Trophoblast cell (in vitro differentiated cells and primary cell): ENCODE measurements at regions not wholly inside any gene's neighbourhood (a gene's known extent, or its start where the extent isn't known, plus 50 kb on each side); places are given as distances from the start of the nearest gene placed in this dataset.

Source experiments
- DNase-seq, 2 donors: peaks; one replicate each; pipeline ENCODE4 v3.0.0-alpha.2; 2016
- H2AFZ ChIP-seq: 2 replicates; pipeline ENCODE4 v1.6.1; 2013; ENCODE audit warnings: low read length, moderate library complexity, mild to moderate bottlenecking; ENCODE audit not compliant: insufficient read depth, poor library complexity
- H2AK5ac ChIP-seq: 2 replicates; pipeline ENCODE4 v1.6.1; 2013; ENCODE audit warnings: mild to moderate bottlenecking, low read length
- H2BK120ac ChIP-seq: 2 replicates; pipeline ENCODE4 v1.6.1; 2013; ENCODE audit warnings: low read length, mild to moderate bottlenecking, moderate library complexity; ENCODE audit not compliant: insufficient read depth, poor library complexity
- H2BK12ac ChIP-seq: 2 replicates; pipeline ENCODE4 v1.6.1; 2013; ENCODE audit warnings: mild to moderate bottlenecking, low read length, moderate library complexity
- H2BK5ac ChIP-seq: 2 replicates; pipeline ENCODE4 v1.6.1; 2013; ENCODE audit warnings: low read length, low read depth, moderate library complexity, mild to moderate bottlenecking; ENCODE audit not compliant: poor library complexity
- H3K14ac ChIP-seq: 2 replicates; pipeline ENCODE4 v1.6.1; 2013; ENCODE audit warnings: mild to moderate bottlenecking, low read length
- H3K18ac ChIP-seq: 2 replicates; pipeline ENCODE4 v1.6.1; 2013; ENCODE audit warnings: mild to moderate bottlenecking, low read length
- H3K23ac ChIP-seq: 2 replicates; pipeline ENCODE4 v1.6.1; 2013; ENCODE audit warnings: low read length
- H3K27ac ChIP-seq: 2 replicates; pipeline ENCODE4 v1.5.1; 2013; ENCODE audit warnings: low read depth, mild to moderate bottlenecking, inconsistent platforms, low read length, moderate library complexity
- H3K27me3 ChIP-seq: 2 replicates; pipeline ENCODE4 v1.6.1; 2013; ENCODE audit warnings: inconsistent platforms, mild to moderate bottlenecking, low read length, moderate library complexity; ENCODE audit not compliant: insufficient read depth
- H3K36me3 ChIP-seq, 2 experiments: 1 replicate in 1 of 2; 2 replicates in 1 of 2; pipeline ENCODE4 v1.6.1; 2013; ENCODE audit warnings: low read length in 2 of 2, mild to moderate bottlenecking in 2 of 2, moderate library complexity in 1 of 2; ENCODE audit not compliant: insufficient read depth in 2 of 2, control insufficient read depth in 1 of 2
- H3K4ac ChIP-seq: 2 replicates; pipeline ENCODE4 v1.6.1; 2013; ENCODE audit warnings: low read depth, mild to moderate bottlenecking, low read length, moderate library complexity
- H3K4me1 ChIP-seq, 2 experiments: 1 replicate in 1 of 2; 2 replicates in 1 of 2; pipeline ENCODE4 v1.6.1; 2013; ENCODE audit warnings: low read length in 2 of 2, mild to moderate bottlenecking in 2 of 2, moderate library complexity in 1 of 2; ENCODE audit not compliant: insufficient read depth in 2 of 2, control insufficient read depth in 1 of 2
- H3K4me2 ChIP-seq: 2 replicates; pipeline ENCODE4 v1.6.1; 2013; ENCODE audit warnings: inconsistent platforms, mild to moderate bottlenecking, low read length, moderate library complexity
- H3K4me3 ChIP-seq: 2 replicates; pipeline ENCODE4 v1.5.1; 2013; ENCODE audit warnings: mild to moderate bottlenecking, low read depth, low read length, inconsistent platforms
- H3K79me1 ChIP-seq: one replicate; pipeline ENCODE4 v1.6.1; 2013; ENCODE audit warnings: low read length
- H3K79me2 ChIP-seq: 2 replicates; pipeline ENCODE4 v1.6.1; 2013; ENCODE audit warnings: low read length, mild to moderate bottlenecking; ENCODE audit not compliant: control insufficient read depth, insufficient read depth, poor library complexity
- H3K9ac ChIP-seq: 2 replicates; pipeline ENCODE4 v1.6.1; 2013; ENCODE audit warnings: mild to moderate bottlenecking, low read length
- H3K9me3 ChIP-seq: 2 replicates; pipeline ENCODE4 v1.6.1; 2013; ENCODE audit warnings: low read depth, mild to moderate bottlenecking, control low read depth, inconsistent platforms, low read length; ENCODE audit not compliant: insufficient read depth
- H4K12ac ChIP-seq: 2 replicates; pipeline ENCODE4 v1.6.1; 2013; ENCODE audit warnings: low read depth, mild to moderate bottlenecking, low read length, moderate library complexity
- H4K8ac ChIP-seq: 2 replicates; pipeline ENCODE4 v1.6.1; 2013; ENCODE audit warnings: low read depth, mild to moderate bottlenecking, low read length, moderate library complexity
- H4K91ac ChIP-seq: one replicate; pipeline ENCODE4 v1.6.1; 2013; ENCODE audit warnings: low read depth, mild to moderate bottlenecking, low read length, moderate library complexity
- WGBS: extraction: QIAGEN DNeasy Blood & Tissue Kit; methylation state at CpG from one replicate; pipeline ENCODE4 v1.1.7; 2013; ENCODE audit warnings: missing lambda C conversion rate; ENCODE audit not compliant: insufficient read length, insufficient coverage; ENCODE audit errors: extremely low coverage; 5-methylcytosine and 5-hydroxymethylcytosine counted together

DNA sequence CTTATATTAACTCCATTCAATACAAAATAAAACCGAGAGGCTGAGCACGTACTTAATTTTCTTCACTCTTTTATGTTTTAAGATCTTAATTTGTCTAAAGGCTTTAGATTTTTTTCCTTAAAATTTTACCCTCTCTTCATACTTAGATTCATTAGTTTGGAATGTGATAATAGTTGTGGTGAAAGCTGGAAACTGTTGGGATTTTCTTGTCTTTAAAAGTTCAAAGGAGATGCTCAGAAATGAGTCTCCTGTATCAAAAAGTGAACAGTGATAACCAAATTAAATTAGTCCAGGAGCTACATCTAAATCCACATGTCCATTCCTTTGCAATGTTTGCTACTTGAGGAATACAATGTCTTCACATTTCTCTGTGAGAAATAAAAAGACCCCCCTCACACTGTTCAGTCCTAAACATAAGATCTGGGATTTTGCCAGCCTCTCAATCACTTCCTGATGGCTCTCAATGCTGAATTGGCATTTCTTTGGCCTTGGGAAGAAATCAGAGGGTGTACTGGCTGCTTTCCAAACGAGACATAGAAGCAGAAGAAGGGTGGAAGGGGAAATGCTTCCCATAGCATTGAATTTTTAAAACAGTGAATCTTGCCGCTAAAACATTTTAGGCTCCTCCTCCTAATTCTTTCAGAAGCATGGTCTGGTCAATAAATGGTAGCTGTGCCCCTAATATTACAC, 245.0 kb downstream of the SHOX2 start:
- Histone ChIP-seq H3K79me1 (no peaks in the 10 kb centered on the region), H3K23ac (no peak overlapping the region), H2BK5ac (no peak overlapping the region), H3K27ac (no peak overlapping the region), H4K91ac (no peak overlapping the region), H3K27me3 (no peaks in the 10 kb centered on the region), H2AFZ (no peak overlapping the region), H3K4ac (no peak overlapping the region), H3K4me1 (no peaks in the 10 kb centered on the region), H3K79me2 (no peaks in the 10 kb centered on the region), H2BK12ac (no peak overlapping the region), H3K4me3 (no peak overlapping the region), H3K9me3 (no peaks in the 10 kb centered on the region), H2AK5ac (no peak overlapping the region), H3K14ac (no peak overlapping the region), H2BK120ac (no peak overlapping the region), H3K4me2 (no peak overlapping the region), H3K9ac (no peak overlapping the region), H4K8ac (no peak overlapping the region), H3K18ac (no peak overlapping the region), H4K12ac (no peak overlapping the region), H3K36me3 (no peaks in the 10 kb centered on the region)
- no CpG with 5 or more reads among the region's 4 CpGs for WGBS
- no peak for DNase-seq

DNA sequence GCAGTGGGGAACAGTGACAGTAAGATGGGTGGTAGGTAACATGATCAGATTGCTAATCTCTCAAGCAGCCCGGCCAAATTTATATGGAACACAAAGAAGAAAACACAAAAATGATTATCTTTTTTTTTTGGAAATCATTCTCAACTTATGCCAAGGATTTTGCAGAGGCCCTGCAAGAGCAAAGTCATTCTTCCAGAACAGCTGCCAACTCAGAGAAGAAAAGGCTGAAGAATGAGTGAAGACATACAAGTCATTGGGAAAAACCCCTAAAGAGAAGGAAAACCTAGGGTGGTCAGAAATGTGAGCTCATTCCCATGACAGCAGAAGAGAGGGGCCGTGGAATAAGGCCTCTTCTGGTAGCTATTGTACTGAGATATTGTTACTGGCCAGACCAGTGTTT, 246.7 kb downstream of the SHOX2 start:
- no peak overlapping the region for H4K91ac ChIP-seq
- H2AK5ac ChIP-seq = no peak overlapping the region
- DNase-seq = no peak
- no peak overlapping the region for H3K27ac ChIP-seq
- no peak overlapping the region for H3K9ac ChIP-seq
- no peak overlapping the region for H2BK12ac ChIP-seq
- no peak overlapping the region for H3K4me2 ChIP-seq
- no peak overlapping the region for H2BK120ac ChIP-seq
- H4K8ac ChIP-seq = no peak overlapping the region
- H2AFZ ChIP-seq = no peak overlapping the region
- no peak overlapping the region for H3K4ac ChIP-seq
- H3K79me1 ChIP-seq = no peaks in the 10 kb centered on the region
- H3K36me3 ChIP-seq = no peaks in the 10 kb centered on the region
- no peak overlapping the region for H3K18ac ChIP-seq
- no peak overlapping the region for H3K23ac ChIP-seq
- H3K27me3 ChIP-seq = no peaks in the 10 kb centered on the region
- H3K79me2 ChIP-seq = no peaks in the 10 kb centered on the region
- H4K12ac ChIP-seq = no peak overlapping the region
- no peak overlapping the region for H3K4me3 ChIP-seq
- no peak overlapping the region for H3K14ac ChIP-seq
- H3K9me3 ChIP-seq = no peaks in the 10 kb centered on the region
- H3K4me1 ChIP-seq = no peaks in the 10 kb centered on the region
- H2BK5ac ChIP-seq = no peak overlapping the region
- no CpG with 5 or more reads among the region's 2 CpGs for WGBS

DNA sequence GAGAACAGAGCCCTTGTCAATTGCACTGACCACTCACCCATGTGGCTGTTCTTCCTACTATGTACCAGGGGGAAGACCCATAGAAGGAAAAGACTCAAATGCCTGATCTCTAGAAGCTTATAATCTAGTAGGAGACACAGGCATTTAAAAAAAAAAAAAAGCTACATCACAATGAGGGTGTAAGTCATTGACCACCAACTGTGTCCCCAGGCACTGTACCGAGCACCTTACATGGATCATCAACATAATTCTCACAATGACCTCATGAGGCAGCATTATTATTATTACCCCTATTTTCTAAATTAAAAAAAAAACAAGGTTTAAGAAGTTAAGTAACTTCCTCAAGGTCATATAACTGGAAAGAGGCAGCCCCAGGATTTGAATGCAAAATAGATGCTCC, 247.4 kb downstream of the SHOX2 start:
- Histone ChIP-seq H3K23ac (no peak overlapping the region), H3K4me1 (no peaks in the 10 kb centered on the region), H2AFZ (no peak overlapping the region), H3K27ac (no peak overlapping the region), H3K27me3 (no peaks in the 10 kb centered on the region), H3K9ac (no peak overlapping the region), H3K4me2 (no peak overlapping the region), H4K12ac (no peak overlapping the region), H4K91ac (no peak overlapping the region), H2AK5ac (no peak overlapping the region), H2BK120ac (no peak overlapping the region), H3K79me1 (no peaks in the 10 kb centered on the region), H3K4ac (no peak overlapping the region), H3K18ac (no peak overlapping the region), H3K79me2 (no peaks in the 10 kb centered on the region), H2BK5ac (no peak overlapping the region), H3K9me3 (no peaks in the 10 kb centered on the region), H3K4me3 (no peak overlapping the region), H3K14ac (no peak overlapping the region), H2BK12ac (no peak overlapping the region), H3K36me3 (no peaks in the 10 kb centered on the region), H4K8ac (no peak overlapping the region)
- DNase-seq = no peak
- no CpG with 5 or more reads among the region's 1 CpG for WGBS

DNA sequence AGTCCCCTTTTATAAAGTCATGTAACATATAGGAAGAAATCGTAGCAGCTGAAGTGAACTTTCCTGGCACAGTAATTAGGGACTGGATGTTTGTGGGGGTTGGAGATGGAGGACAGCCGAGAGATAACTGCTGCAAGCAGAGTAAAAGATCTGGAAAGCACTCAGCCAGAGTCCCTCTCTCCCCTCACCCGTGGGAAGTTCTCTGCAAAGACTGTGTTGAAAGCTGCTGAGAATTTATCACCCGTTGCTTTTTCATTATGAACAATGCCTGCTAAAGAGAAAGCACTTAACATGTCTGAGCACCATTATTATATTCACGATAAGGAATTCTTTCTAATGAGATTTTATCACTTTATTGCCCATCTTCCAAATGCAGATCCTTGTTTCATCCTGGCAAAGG, 248.8 kb downstream of the SHOX2 start:
- Histone ChIP-seq H3K18ac (no peak overlapping the region), H3K9me3 (no peaks in the 10 kb centered on the region), H3K27ac (no peak overlapping the region), H3K79me1 (no peaks in the 10 kb centered on the region), H3K4me1 (no peaks in the 10 kb centered on the region), H3K9ac (no peak overlapping the region), H3K14ac (no peak overlapping the region), H3K4ac (no peak overlapping the region), H3K4me2 (no peak overlapping the region), H3K27me3 (no peaks in the 10 kb centered on the region), H2BK12ac (no peak overlapping the region), H4K12ac (no peak overlapping the region), H4K8ac (no peak overlapping the region), H3K79me2 (no peaks in the 10 kb centered on the region), H2BK5ac (no peak overlapping the region), H4K91ac (no peak overlapping the region), H3K36me3 (no peaks in the 10 kb centered on the region), H2BK120ac (no peak overlapping the region), H3K23ac (no peak overlapping the region), H2AK5ac (no peak overlapping the region), H2AFZ (no peak overlapping the region), H3K4me3 (no peak overlapping the region)
- WGBS = no CpG with 5 or more reads among the region's 5 CpGs
- no peak for DNase-seq
